SU-DHL-6 (cell line): ENCODE measurements at regions not wholly inside any gene's neighbourhood (a gene's known extent, or its start where the extent isn't known, plus 50 kb on each side); places are given as distances from the start of the nearest gene placed in this dataset.
A peak's percentile ranks its signal among the peaks of the same experiment; 100 is the strongest.

Experiments used
- H2AFZ ChIP-seq: fragments of 200-600 bp; sonication (generic); 2 replicates; pipeline ENCODE4 v1.6.1; 2014; ENCODE audit warnings: low read depth, mild to moderate bottlenecking, moderate library complexity, mixed read lengths, antibody characterized with exemption, low read length; ENCODE audit not compliant: severe bottlenecking
- H3F3A ChIP-seq: fragments of 200-600 bp; shearing (Covaris generic); 2 replicates; pipeline ENCODE4 v1.6.0; 2016; ENCODE audit warnings: antibody characterized with exemption, mild to moderate bottlenecking; ENCODE audit not compliant: insufficient read depth
- H3K27ac ChIP-seq: fragments of 200-600 bp; sonication (generic); 2 replicates; pipeline ENCODE4 v1.5.1; 2016; ENCODE audit warnings: low read depth, mild to moderate bottlenecking, low read length, moderate library complexity, mixed read lengths
- H3K27me3 ChIP-seq: fragments of 200-600 bp; sonication (generic), shearing (Covaris generic); 2 replicates; pipeline ENCODE4 v1.6.0; 2014; ENCODE audit warnings: mild to moderate bottlenecking, low read length
- H3K36me3 ChIP-seq: fragments of 200-600 bp; sonication (generic); 2 replicates; pipeline ENCODE4 v1.6.1; 2014; ENCODE audit warnings: mild to moderate bottlenecking, low read length, mixed read lengths
- H3K4me2 ChIP-seq: fragments of 300-600, 200-600 bp; shearing (Covaris generic), sonication (generic); 2 replicates; pipeline ENCODE4 v1.6.0; 2014; ENCODE audit warnings: low read length, low read depth, mild to moderate bottlenecking; ENCODE audit not compliant: poor library complexity, severe bottlenecking
- H3K4me3 ChIP-seq: fragments of 200-600 bp; sonication (generic); 2 replicates; pipeline ENCODE4 v1.5.1; 2014; ENCODE audit warnings: antibody characterized with exemption, low read length, mild to moderate bottlenecking, mixed read lengths; ENCODE audit not compliant: insufficient read depth, poor library complexity, severe bottlenecking
- H3K79me2 ChIP-seq: fragments of 200-600 bp; sonication (generic); 2 replicates; pipeline ENCODE4 v1.6.1; 2014; ENCODE audit warnings: mild to moderate bottlenecking, low read length, moderate library complexity; ENCODE audit not compliant: insufficient read depth
- H3K9ac ChIP-seq: fragments of 200-600 bp; sonication (generic); 2 replicates; pipeline ENCODE4 v1.7.0; 2014; ENCODE audit warnings: mild to moderate bottlenecking, low read length
- H3K9me2 ChIP-seq: fragments of 200-600 bp; sonication (generic); replicated peaks from 2 replicates; pipeline ENCODE4 v1.6.1; 2014; ENCODE audit warnings: low read length; ENCODE audit not compliant: insufficient read depth
- H3K9me3 ChIP-seq: fragments of 200-600 bp; sonication (generic); 2 replicates; pipeline ENCODE4 v1.6.1; 2014; ENCODE audit warnings: low read length, mixed read lengths; ENCODE audit not compliant: insufficient read depth
- H4K20me1 ChIP-seq: fragments of 200-600 bp; sonication (generic); 2 replicates; pipeline ENCODE4 v1.6.1; 2014; ENCODE audit warnings: low read depth, mild to moderate bottlenecking, antibody characterized with exemption, low read length, moderate library complexity, mixed read lengths
- CTCF ChIP-seq: fragments of 200-600 bp; sonication (generic); IDR thresholded peaks from one replicate; pipeline ENCODE4 v1.5.1; 2017; ENCODE audit warnings: antibody characterized with exemption, mild to moderate bottlenecking, low read length, moderate library complexity; ENCODE audit not compliant: insufficient read depth, poor library complexity, severe bottlenecking
- EZH2phosphoT487 ChIP-seq: fragments of 200-600 bp; sonication (generic), shearing (Covaris generic); conservative IDR thresholded peaks from 2 replicates; pipeline ENCODE4 v1.6.1; 2018; ENCODE audit warnings: mild to moderate bottlenecking, antibody characterized with exemption, low read length, moderate library complexity, mixed read lengths

GRCh38 chr4:163665521-163666331, 171.2 kb downstream of the TMA16 start:
- Histone ChIP-seq H3K9me2 (no peaks in the 10 kb centered on the region), H2AFZ (peak overlapping the region; percentile 80), H3K4me2 (peak overlapping the region; percentile 99), H3K4me3 (peak overlapping the region; percentile 24), H3K36me3 (no peaks in the 10 kb centered on the region), H3K27me3 (no peaks in the 10 kb centered on the region), H3K79me2 (no peaks in the 10 kb centered on the region), H3F3A (peaks cover 60% of the 10 kb centered on the region), H3K9me3 (no peaks in the 10 kb centered on the region), H3K27ac (peak overlapping the region; percentile 99), H4K20me1 (no peaks in the 10 kb centered on the region), H3K9ac (peak overlapping the region; percentile 59)
- no peak for TF ChIP-seq EZH2phosphoT487
- TF ChIP-seq CTCF, result peak; percentile 40

GRCh38 chr4:163666332-163666873, 171.9 kb downstream of the TMA16 start:
- Histone ChIP-seq H3K4me2 (peak overlapping the region; percentile 99), H3K9ac (peak overlapping the region; percentile 59), H3K36me3 (no peaks in the 10 kb centered on the region), H3K27me3 (no peaks in the 10 kb centered on the region), H3K4me3 (peak overlapping the region; percentile 43), H4K20me1 (no peaks in the 10 kb centered on the region), H3K79me2 (no peaks in the 10 kb centered on the region), H3F3A (peaks cover 53% of the 10 kb centered on the region), H2AFZ (peak overlapping the region; percentile 80), H3K9me3 (no peaks in the 10 kb centered on the region), H3K27ac (peak overlapping the region; percentile 99), H3K9me2 (no peaks in the 10 kb centered on the region)
- no peak for TF ChIP-seq EZH2phosphoT487

- no peak overlapping the region for H3K9ac ChIP-seq
- H4K20me1 ChIP-seq, result no peaks in the 10 kb centered on the region
- H3K9me3 ChIP-seq, result no peaks in the 10 kb centered on the region
- no peaks in the 10 kb centered on the region for H3K27me3 ChIP-seq
- TF ChIP-seq EZH2phosphoT487 (no peak), CTCF (peak; percentile 15)
- H3K4me2 ChIP-seq, result no peak overlapping the region
- H3K4me3 ChIP-seq, result no peak overlapping the region
- no peaks in the 10 kb centered on the region for H3K36me3 ChIP-seq
- peak overlapping the region; percentile 18 for H2AFZ ChIP-seq
- no peak overlapping the region for H3K27ac ChIP-seq
- 0 out of 2 replicates have a peak, but pooled peaks cover 3% of the 10 kb centered on the region for H3F3A ChIP-seq
- no peaks in the 10 kb centered on the region for H3K79me2 ChIP-seq
- H3K9me2 ChIP-seq, result no peaks in the 10 kb centered on the region
Observed at GRCh38 chr4:163672751-163673150, 178.3 kb downstream of the TMA16 start.
